ENCODE measurements at regions not wholly inside any gene's neighbourhood (a gene's known extent, or its start where the extent isn't known, plus 50 kb on each side); places are given as distances from the start of the nearest gene placed in this dataset.

GRCh38 chr3:66796343-66796742, 201.8 kb upstream of the KBTBD8 start:
- no peak for TF ChIP-seq ZNF143 (CRISPR knock-in tag; IDR thresholded peaks at IDR 0.05)
- TF ChIP-seq MAFK (IDR thresholded peaks at IDR 0.05; ENCODE audit: low read length): no peak
- no peak for TF ChIP-seq PATZ1 (CRISPR knock-in tag; IDR thresholded peaks at IDR 0.05; ENCODE audit: borderline replicate concordance)
